Uterus (tissue), 3 donors: ENCODE measurements at regions not wholly inside any gene's neighbourhood (a gene's known extent, or its start where the extent isn't known, plus 50 kb on each side); places are given as distances from the start of the nearest gene placed in this dataset.
"Not testable (repeated sequence)": the region's sequence is repeated elsewhere in the genome, so short reads cannot be mapped to it uniquely, and the experiment has no call there.

Source experiments
- DNase-seq, 2 donors: peaks; one replicate each; pipeline ENCODE4 v3.0.0-alpha.2; 2019 to 2020
- H3K27ac ChIP-seq, 2 donors: fragments of 200-600 bp; sonication (generic); 1 replicate in 1 of 2; 2 replicates in 1 of 2; pipeline ENCODE4 v1.5.1; 2016 to 2018
- H3K27me3 ChIP-seq, 2 donors: fragments of 200-600 bp; sonication (generic); one replicate each; pipeline ENCODE4 v1.5.1; 2018 to 2019; ENCODE audit warnings: control low read depth in 1 of 2
- H3K36me3 ChIP-seq, 2 donors: fragments of 200-600 bp; sonication (generic); one replicate each; pipeline ENCODE4 v1.5.1; 2019; ENCODE audit warnings: control low read depth in 1 of 2
- H3K4me1 ChIP-seq, 2 donors: fragments of 200-600 bp; sonication (generic); one replicate each; pipeline ENCODE4 v1.5.1; 2018 to 2019; ENCODE audit warnings: control low read depth in 1 of 2
- H3K4me3 ChIP-seq, 2 donors: fragments of 200-600 bp; sonication (generic); 1 replicate in 1 of 2; 2 replicates in 1 of 2; pipeline ENCODE4 v1.5.1; 2018 to 2019; ENCODE audit warnings: mild to moderate bottlenecking in 1 of 2
- H3K9me3 ChIP-seq, 2 donors: fragments of 200-600 bp; sonication (generic); one replicate each; pipeline ENCODE4 v1.5.1; 2019; ENCODE audit warnings: control low read depth in 1 of 2
- CTCF ChIP-seq, 4 experiments: fragments of 200-600 bp in 2 of 4; fragments of 450-650 bp in 2 of 4; sonication (generic) in 2 of 4; IDR thresholded peaks; one replicate each; pipeline ENCODE4 v1.5.1; 2016 to 2019; ENCODE audit warnings: antibody characterized with exemption in 4 of 4, mild to moderate bottlenecking in 2 of 4, moderate library complexity in 1 of 4
- POLR2A ChIP-seq, 2 donors: fragments of 450-650 bp; IDR thresholded peaks; one replicate each; pipeline ENCODE4 v1.6.1; 2016; ENCODE audit warnings: antibody characterized with exemption in 2 of 2, mild to moderate bottlenecking in 1 of 2, moderate library complexity in 1 of 2
- intact Hi-C: fragments of 100-400 bp; cut with DNase I; formaldehyde crosslinking; loops from one replicate; pipeline ENCODE4 v1.15.1; 2023; ENCODE audit warnings: low total_unique reads
- donor health status: DM: yes; HTN: yes; CAD: no.

GRCh38 chrX:111041018-111041462 lies 55.0 kb upstream of the PAK3 start:
- TF ChIP-seq POLR2A (IDR thresholded peaks at IDR 0.05) (no peak), CTCF (IDR thresholded peaks at IDR 0.05) (no peak)

GRCh38 chrX:111040377-111041017 lies 55.5 kb upstream of the PAK3 start:
- H3K27ac ChIP-seq, result no peak overlapping the region
- intact Hi-C loops, result no loop called here
- TF ChIP-seq POLR2A (IDR thresholded peaks at IDR 0.05) (no peak), CTCF (IDR thresholded peaks at IDR 0.05) (no peak)

More at GRCh38 chrX:111041018-111041462, 55.0 kb upstream of the PAK3 start:
- Histone ChIP-seq H3K27ac (no peak overlapping the region), H3K4me1 (no peaks in the 10 kb centered on the region), H3K9me3 (no peaks in the 10 kb centered on the region), H3K4me3 (no peak overlapping the region), H3K36me3 (no peaks in the 10 kb centered on the region), H3K27me3 (no peaks in the 10 kb centered on the region)
- intact Hi-C loops, result no loop called here
- DNase-seq, result no peak

GRCh38 chrX:111039606-111040005 lies 56.4 kb upstream of the PAK3 start:
- Histone ChIP-seq H3K4me1 (no peaks in the 10 kb centered on the region), H3K9me3 (no peaks in the 10 kb centered on the region), H3K27me3 (no peaks in the 10 kb centered on the region), H3K36me3 (no peaks in the 10 kb centered on the region), H3K4me3 (no peak overlapping the region), H3K27ac (no peak overlapping the region)
- TF ChIP-seq POLR2A (IDR thresholded peaks at IDR 0.05), result no peak
- TF ChIP-seq CTCF (IDR thresholded peaks at IDR 0.05), result no peak
- intact Hi-C loops, result no loop called here
- no peak for DNase-seq

More at GRCh38 chrX:111040377-111041017, 55.5 kb upstream of the PAK3 start:
- no peak for DNase-seq
- Histone ChIP-seq H3K27me3 (no peaks in the 10 kb centered on the region), H3K36me3 (no peaks in the 10 kb centered on the region), H3K9me3 (no peaks in the 10 kb centered on the region), H3K4me1 (no peaks in the 10 kb centered on the region), H3K4me3 (no peak overlapping the region)

GRCh38 chrX:111035991-111036390 lies 60.0 kb upstream of the PAK3 start:
- Histone ChIP-seq H3K36me3 (no peaks in the 10 kb centered on the region), H3K4me3 (no peak overlapping the region), H3K4me1 (no peaks in the 10 kb centered on the region), H3K27me3 (no peaks in the 10 kb centered on the region), H3K9me3 (no peaks in the 10 kb centered on the region), H3K27ac (no peak overlapping the region)
- TF ChIP-seq CTCF (IDR thresholded peaks at IDR 0.05) (no peak), POLR2A (IDR thresholded peaks at IDR 0.05) (no peak)
- no peak for DNase-seq
- intact Hi-C loops, result no loop called here

GRCh38 chrX:111035256-111035655 lies 60.7 kb upstream of the PAK3 start:
- DNase-seq, result no peak
- H3K4me1 ChIP-seq, result no peaks in the 10 kb centered on the region
- intact Hi-C loops, result no loop called here
- H3K4me3 ChIP-seq, result no peak overlapping the region
- H3K27me3 ChIP-seq, result no peaks in the 10 kb centered on the region
- no peaks in the 10 kb centered on the region for H3K9me3 ChIP-seq
- TF ChIP-seq CTCF (IDR thresholded peaks at IDR 0.05) (no peak), POLR2A (IDR thresholded peaks at IDR 0.05) (no peak)
- no peak overlapping the region for H3K27ac ChIP-seq
- no peaks in the 10 kb centered on the region for H3K36me3 ChIP-seq

GRCh38 chrX:111022998-111023397 lies 73.0 kb upstream of the PAK3 start:
- H3K4me3 ChIP-seq, DNase-seq, H3K27me3 ChIP-seq, intact Hi-C loops, H3K9me3 ChIP-seq, H3K27ac ChIP-seq, H3K36me3 ChIP-seq, H3K4me1 ChIP-seq: not testable (repeated sequence)
